ENCODE measurements at regions not wholly inside any gene's neighbourhood (a gene's known extent, or its start where the extent isn't known, plus 50 kb on each side); places are given as distances from the start of the nearest gene placed in this dataset.

DNA sequence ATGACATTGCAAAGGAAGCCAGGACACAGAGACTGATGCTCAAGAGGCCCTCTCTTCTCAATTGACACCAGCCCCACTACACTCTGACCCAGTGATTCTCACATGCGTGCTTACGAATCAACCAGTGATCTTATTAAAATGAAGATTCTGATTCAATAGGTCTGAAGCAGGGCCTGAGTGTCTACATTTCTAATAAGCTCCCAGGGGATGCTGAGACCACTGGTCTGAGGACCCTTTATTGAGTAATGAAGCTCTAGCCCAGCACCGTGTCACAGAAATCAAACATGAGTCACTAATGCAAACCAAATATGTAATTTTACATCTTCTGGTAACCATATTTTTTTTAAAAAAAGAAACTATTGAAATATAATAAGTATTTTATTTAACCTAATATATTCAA, 689.1 kb upstream of the LMCD1 start:
- no peak for TF ChIP-seq EZH2 (IDR thresholded peaks at IDR 0.05; ENCODE audit: borderline replicate concordance)
- TF ChIP-seq, protein P1, sequence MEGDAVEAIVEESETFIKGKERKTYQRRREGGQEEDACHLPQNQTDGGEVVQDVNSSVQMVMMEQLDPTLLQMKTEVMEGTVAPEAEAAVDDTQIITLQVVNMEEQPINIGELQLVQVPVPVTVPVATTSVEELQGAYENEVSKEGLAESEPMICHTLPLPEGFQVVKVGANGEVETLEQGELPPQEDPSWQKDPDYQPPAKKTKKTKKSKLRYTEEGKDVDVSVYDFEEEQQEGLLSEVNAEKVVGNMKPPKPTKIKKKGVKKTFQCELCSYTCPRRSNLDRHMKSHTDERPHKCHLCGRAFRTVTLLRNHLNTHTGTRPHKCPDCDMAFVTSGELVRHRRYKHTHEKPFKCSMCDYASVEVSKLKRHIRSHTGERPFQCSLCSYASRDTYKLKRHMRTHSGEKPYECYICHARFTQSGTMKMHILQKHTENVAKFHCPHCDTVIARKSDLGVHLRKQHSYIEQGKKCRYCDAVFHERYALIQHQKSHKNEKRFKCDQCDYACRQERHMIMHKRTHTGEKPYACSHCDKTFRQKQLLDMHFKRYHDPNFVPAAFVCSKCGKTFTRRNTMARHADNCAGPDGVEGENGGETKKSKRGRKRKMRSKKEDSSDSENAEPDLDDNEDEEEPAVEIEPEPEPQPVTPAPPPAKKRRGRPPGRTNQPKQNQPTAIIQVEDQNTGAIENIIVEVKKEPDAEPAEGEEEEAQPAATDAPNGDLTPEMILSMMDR (IDR thresholded peaks at IDR 0.05; ENCODE audit: poor library complexity), result no peak
